IPS-18a (cell line): ENCODE measurements at regions not wholly inside any gene's neighbourhood (a gene's known extent, or its start where the extent isn't known, plus 50 kb on each side); places are given as distances from the start of the nearest gene placed in this dataset.

Experiments
- H3K27ac ChIP-seq: one replicate; pipeline ENCODE4 v1.5.1; 2013; ENCODE audit warnings: low read length
- H3K27me3 ChIP-seq: one replicate; pipeline ENCODE4 v1.6.1; 2013; ENCODE audit warnings: mild to moderate bottlenecking, low read length; ENCODE audit not compliant: control insufficient read depth, insufficient read depth
- H3K36me3 ChIP-seq: one replicate; pipeline ENCODE4 v1.6.1; 2013; ENCODE audit warnings: low read depth, low read length; ENCODE audit not compliant: control insufficient read depth
- H3K4me1 ChIP-seq: one replicate; pipeline ENCODE4 v1.6.1; 2013; ENCODE audit warnings: low read depth, low read length; ENCODE audit not compliant: control insufficient read depth
- H3K4me3 ChIP-seq: one replicate; pipeline ENCODE4 v1.5.1; 2013; ENCODE audit warnings: low read length
- H3K9ac ChIP-seq: one replicate; pipeline ENCODE4 v1.6.1; 2013; ENCODE audit warnings: mild to moderate bottlenecking, low read length, moderate library complexity
- H3K9me3 ChIP-seq: one replicate; pipeline ENCODE4 v1.6.1; 2013; ENCODE audit warnings: low read depth, low read length; ENCODE audit not compliant: control insufficient read depth

GRCh38 chr4:82171531-82172155 lies 202.1 kb downstream of the HNRNPD start:
- no peak overlapping the region for H3K9ac ChIP-seq
- H3K27ac ChIP-seq: no peak overlapping the region
- H3K27me3 ChIP-seq: no peaks in the 10 kb centered on the region
- H3K4me1 ChIP-seq: no peaks in the 10 kb centered on the region
- no peaks in the 10 kb centered on the region for H3K9me3 ChIP-seq
- H3K4me3 ChIP-seq: no peak overlapping the region
- H3K36me3 ChIP-seq: no peaks in the 10 kb centered on the region

GRCh38 chr4:82149750-82150149 lies 224.0 kb downstream of the HNRNPD start:
- Histone ChIP-seq H3K27ac (no peak overlapping the region), H3K4me1 (no peaks in the 10 kb centered on the region), H3K9me3 (no peaks in the 10 kb centered on the region), H3K36me3 (no peaks in the 10 kb centered on the region), H3K4me3 (no peak overlapping the region), H3K9ac (no peak overlapping the region), H3K27me3 (no peaks in the 10 kb centered on the region)

- Histone ChIP-seq H3K27me3 (no peaks in the 10 kb centered on the region), H3K9me3 (no peaks in the 10 kb centered on the region), H3K4me1 (peaks cover 3% of the 10 kb centered on the region), H3K9ac (no peak overlapping the region), H3K4me3 (no peak overlapping the region), H3K27ac (no peak overlapping the region), H3K36me3 (no peaks in the 10 kb centered on the region)
These were observed 227.9 kb downstream of the HNRNPD start for GRCh38 chr4:82145850-82146249.

- peaks cover 3% of the 10 kb centered on the region for H3K4me1 ChIP-seq
These were observed 233.4 kb downstream of the HNRNPD start for GRCh38 chr4:82140422-82140821.

GRCh38 chr4:82139287-82139686 lies 234.5 kb downstream of the HNRNPD start:
- Histone ChIP-seq H3K4me1 (peaks cover 3% of the 10 kb centered on the region), H3K4me3 (no peak overlapping the region), H3K36me3 (no peaks in the 10 kb centered on the region), H3K27ac (no peak overlapping the region), H3K27me3 (no peaks in the 10 kb centered on the region), H3K9ac (no peak overlapping the region), H3K9me3 (no peaks in the 10 kb centered on the region)

More at GRCh38 chr4:82140422-82140821, 233.4 kb downstream of the HNRNPD start:
- no peak overlapping the region for H3K4me3 ChIP-seq
- no peak overlapping the region for H3K27ac ChIP-seq
- H3K9me3 ChIP-seq: no peaks in the 10 kb centered on the region
- no peaks in the 10 kb centered on the region for H3K36me3 ChIP-seq
- no peaks in the 10 kb centered on the region for H3K27me3 ChIP-seq
- no peak overlapping the region for H3K9ac ChIP-seq

- H3K27me3 ChIP-seq: no peaks in the 10 kb centered on the region
- H3K9ac ChIP-seq: no peak overlapping the region
- H3K36me3 ChIP-seq: no peaks in the 10 kb centered on the region
- no peak overlapping the region for H3K4me3 ChIP-seq
- H3K9me3 ChIP-seq: no peaks in the 10 kb centered on the region
- no peak overlapping the region for H3K27ac ChIP-seq
- peaks cover 3% of the 10 kb centered on the region for H3K4me1 ChIP-seq
These were observed 235.4 kb downstream of the HNRNPD start for GRCh38 chr4:82138374-82138773.

- Histone ChIP-seq H3K9ac (no peak overlapping the region), H3K36me3 (no peaks in the 10 kb centered on the region), H3K27ac (no peak overlapping the region), H3K4me3 (no peak overlapping the region), H3K4me1 (no peaks in the 10 kb centered on the region), H3K9me3 (no peaks in the 10 kb centered on the region), H3K27me3 (no peaks in the 10 kb centered on the region)
These were observed 237.5 kb downstream of the HNRNPD start for GRCh38 chr4:82136161-82136801.

- Histone ChIP-seq H3K27ac (no peak overlapping the region), H3K4me3 (no peak overlapping the region), H3K27me3 (no peaks in the 10 kb centered on the region), H3K9me3 (no peaks in the 10 kb centered on the region), H3K4me1 (no peaks in the 10 kb centered on the region), H3K36me3 (no peaks in the 10 kb centered on the region), H3K9ac (no peak overlapping the region)
These were observed 245.4 kb downstream of the HNRNPD start for GRCh38 chr4:82128355-82128754.

GRCh38 chr4:82126512-82127040 lies 247.2 kb downstream of the HNRNPD start:
- no peak overlapping the region for H3K4me3 ChIP-seq
- H3K9ac ChIP-seq: no peak overlapping the region
- no peaks in the 10 kb centered on the region for H3K9me3 ChIP-seq

GRCh38 chr4:82125787-82126297 lies 247.9 kb downstream of the HNRNPD start:
- H3K36me3 ChIP-seq: no peaks in the 10 kb centered on the region
- H3K4me1 ChIP-seq: no peaks in the 10 kb centered on the region
- H3K9me3 ChIP-seq: no peaks in the 10 kb centered on the region
- no peak overlapping the region for H3K9ac ChIP-seq
- H3K4me3 ChIP-seq: no peak overlapping the region
- no peaks in the 10 kb centered on the region for H3K27me3 ChIP-seq
- H3K27ac ChIP-seq: no peak overlapping the region

More at GRCh38 chr4:82126512-82127040, 247.2 kb downstream of the HNRNPD start:
- Histone ChIP-seq H3K27me3 (no peaks in the 10 kb centered on the region), H3K27ac (no peak overlapping the region), H3K36me3 (no peaks in the 10 kb centered on the region), H3K4me1 (no peaks in the 10 kb centered on the region)

- Histone ChIP-seq H3K9ac (no peak overlapping the region), H3K4me3 (no peak overlapping the region), H3K36me3 (no peaks in the 10 kb centered on the region), H3K27me3 (no peaks in the 10 kb centered on the region), H3K27ac (no peak overlapping the region), H3K4me1 (no peaks in the 10 kb centered on the region), H3K9me3 (no peaks in the 10 kb centered on the region)
These were observed 248.6 kb downstream of the HNRNPD start for GRCh38 chr4:82124932-82125786.
